MM.1S (cell line): ENCODE measurements at regions not wholly inside any gene's neighbourhood (a gene's known extent, or its start where the extent isn't known, plus 50 kb on each side); places are given as distances from the start of the nearest gene placed in this dataset.

ENCODE experiments used
- DNase-seq: peaks from one replicate; pipeline ENCODE4 v3.0.0-alpha.2; 2015
- H2AFZ ChIP-seq: fragments of 300-600 bp; sonication (generic); 2 replicates; pipeline ENCODE4 v1.6.0; 2016; ENCODE audit warnings: antibody characterized with exemption, low read length
- H3F3A ChIP-seq: fragments of 300-600 bp; sonication (generic); 2 replicates; pipeline ENCODE4 v1.6.1; 2016; ENCODE audit warnings: mild to moderate bottlenecking, antibody characterized with exemption, low read length, moderate library complexity, mixed read lengths; ENCODE audit not compliant: insufficient read depth
- H3K27ac ChIP-seq: fragments of 300-600 bp; sonication (generic); 2 replicates; pipeline ENCODE4 v1.5.1; 2016; ENCODE audit warnings: mild to moderate bottlenecking, low read length
- H3K27me3 ChIP-seq: fragments of 300-600 bp; sonication (generic); replicated peaks from 2 replicates; pipeline ENCODE4 v1.6.0; 2016; ENCODE audit warnings: low read length; ENCODE audit not compliant: insufficient read depth
- H3K36me3 ChIP-seq: fragments of 300-600 bp; sonication (generic); replicated peaks from 2 replicates; pipeline ENCODE4 v1.6.1; 2016; ENCODE audit warnings: mild to moderate bottlenecking, low read length, mixed read lengths; ENCODE audit not compliant: insufficient read depth
- H3K4me1 ChIP-seq: fragments of 300-600 bp; sonication (generic); 2 replicates; pipeline ENCODE4 v1.6.1; 2016; ENCODE audit warnings: low read length, mixed read lengths
- H3K4me2 ChIP-seq: fragments of 300-600 bp; sonication (generic); 2 replicates; pipeline ENCODE4 v1.6.0; 2016; ENCODE audit warnings: low read depth, low read length
- H3K4me3 ChIP-seq: fragments of 300-600 bp; sonication (generic); 2 replicates; pipeline ENCODE4 v1.5.1; 2016; ENCODE audit warnings: low read length, mixed read lengths
- H3K79me2 ChIP-seq: fragments of 300-600 bp; sonication (generic); 2 replicates; pipeline ENCODE4 v1.6.1; 2016; ENCODE audit warnings: mixed run types, low read length, mixed read lengths
- H3K9ac ChIP-seq: fragments of 300-600 bp; sonication (generic); 2 replicates; pipeline ENCODE4 v1.6.1; 2016; ENCODE audit warnings: low read length, mixed read lengths
- H3K9me2 ChIP-seq: fragments of 300-600 bp; sonication (generic); replicated peaks from 2 replicates; pipeline ENCODE4 v1.6.1; 2016; ENCODE audit warnings: mild to moderate bottlenecking, low read length, mixed read lengths; ENCODE audit not compliant: insufficient read depth
- H3K9me3 ChIP-seq: fragments of 300-600 bp; sonication (generic); replicated peaks from 2 replicates; pipeline ENCODE4 v1.6.1; 2016; ENCODE audit warnings: mild to moderate bottlenecking, low read length, mixed read lengths; ENCODE audit not compliant: insufficient read depth
- H4K20me1 ChIP-seq: fragments of 300-600 bp; sonication (generic); 2 replicates; pipeline ENCODE4 v1.6.1; 2016; ENCODE audit warnings: mild to moderate bottlenecking, low read length, moderate library complexity, mixed read lengths; ENCODE audit not compliant: insufficient read depth
- CTCF ChIP-seq: fragments of 300-600 bp; sonication (generic); IDR thresholded peaks from 2 replicates; pipeline ENCODE4 v1.5.1; 2016; ENCODE audit warnings: antibody characterized with exemption, low read length, mixed read lengths
- EZH2 ChIP-seq: fragments of 300-600 bp; sonication (generic); optimal IDR thresholded peaks from 2 replicates; pipeline ENCODE3; 2017; ENCODE audit warnings: low read depth, mild to moderate bottlenecking, antibody characterized with exemption, low read length, mixed read lengths
- EZH2phosphoT487 ChIP-seq: fragments of 300-600 bp; sonication (generic); IDR thresholded peaks from 2 replicates; pipeline ENCODE4 v1.6.1; 2018; ENCODE audit warnings: antibody characterized with exemption, low read length

GRCh38 chr2:35731674-35732073 is 623.9 kb upstream of the CRIM1 start:
- no peaks in the 10 kb centered on the region for H3K36me3 ChIP-seq
- no peaks in the 10 kb centered on the region for H3K9me2 ChIP-seq
- no peaks in the 10 kb centered on the region for H3K4me1 ChIP-seq
- H3K79me2 ChIP-seq: no peaks in the 10 kb centered on the region
- no peak overlapping the region for H2AFZ ChIP-seq
- H3K27me3 ChIP-seq: no peaks in the 10 kb centered on the region
- no peaks in the 10 kb centered on the region for H3F3A ChIP-seq
- no peak overlapping the region for H3K4me2 ChIP-seq
- TF ChIP-seq CTCF (no peak), EZH2phosphoT487 (no peak), EZH2 (no peak)
- H3K4me3 ChIP-seq: no peak overlapping the region
- no peak for DNase-seq
- H3K27ac ChIP-seq: no peak overlapping the region
- no peak overlapping the region for H3K9ac ChIP-seq
- no peaks in the 10 kb centered on the region for H3K9me3 ChIP-seq
- no peaks in the 10 kb centered on the region for H4K20me1 ChIP-seq

DNA sequence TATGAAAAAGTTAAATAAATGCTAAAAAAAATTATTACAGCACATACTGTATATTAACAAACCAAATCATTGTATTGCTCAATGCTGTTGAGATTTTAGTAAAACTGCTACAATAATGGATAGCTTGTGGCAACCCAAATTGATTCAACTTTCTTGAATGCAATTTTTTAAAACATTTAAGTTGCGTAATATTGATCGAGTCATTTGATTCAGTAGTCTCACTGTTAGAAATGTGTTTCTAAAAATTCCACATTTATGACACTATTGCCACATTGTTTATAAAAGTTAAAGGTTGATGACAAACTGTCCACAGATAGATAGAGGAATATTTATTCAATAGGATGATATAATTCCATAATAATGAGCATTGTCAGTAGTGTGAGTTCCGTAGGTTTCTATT is 640.7 kb upstream of the CRIM1 start:
- no peak overlapping the region for H2AFZ ChIP-seq
- no peak overlapping the region for H3K27ac ChIP-seq
- H3K9me3 ChIP-seq: no peaks in the 10 kb centered on the region
- no peaks in the 10 kb centered on the region for H3K4me1 ChIP-seq
- H3K9ac ChIP-seq: no peak overlapping the region
- no peaks in the 10 kb centered on the region for H3K27me3 ChIP-seq
- H3K9me2 ChIP-seq: no peaks in the 10 kb centered on the region
- DNase-seq: no peak
- H4K20me1 ChIP-seq: no peaks in the 10 kb centered on the region
- no peaks in the 10 kb centered on the region for H3F3A ChIP-seq
- no peaks in the 10 kb centered on the region for H3K79me2 ChIP-seq
- TF ChIP-seq CTCF: no peak
- TF ChIP-seq EZH2: no peak
- no peak for TF ChIP-seq EZH2phosphoT487
- no peaks in the 10 kb centered on the region for H3K36me3 ChIP-seq
- no peak overlapping the region for H3K4me3 ChIP-seq
- H3K4me2 ChIP-seq: no peak overlapping the region

- H3K4me2 ChIP-seq: no peak overlapping the region
- H3K4me3 ChIP-seq: no peak overlapping the region
- H3K4me1 ChIP-seq: no peaks in the 10 kb centered on the region
- no peak overlapping the region for H3K9ac ChIP-seq
- H2AFZ ChIP-seq: no peak overlapping the region
- no peaks in the 10 kb centered on the region for H3K36me3 ChIP-seq
- no peak overlapping the region for H3K27ac ChIP-seq
- H3K79me2 ChIP-seq: no peaks in the 10 kb centered on the region
- H4K20me1 ChIP-seq: no peaks in the 10 kb centered on the region
- H3K9me2 ChIP-seq: no peaks in the 10 kb centered on the region
- no peaks in the 10 kb centered on the region for H3K9me3 ChIP-seq
- H3F3A ChIP-seq: no peaks in the 10 kb centered on the region
- TF ChIP-seq EZH2phosphoT487 (no peak), EZH2 (no peak), CTCF (no peak)
- no peaks in the 10 kb centered on the region for H3K27me3 ChIP-seq
- no peak for DNase-seq
Observed at GRCh38 chr2:35708411-35708923, 647.1 kb upstream of the CRIM1 start.
